Aorta (tissue), 5 donors: ENCODE measurements at regions not wholly inside any gene's neighbourhood (a gene's known extent, or its start where the extent isn't known, plus 50 kb on each side); places are given as distances from the start of the nearest gene placed in this dataset.
A peak's percentile ranks its signal among the peaks of the same experiment; 100 is the strongest.

Source experiments
- ATAC-seq: fragments of 200-7000 bp; cut with Tn5 transposase; one replicate; pipeline ENCODE4 v1.9.1; 2022; ENCODE audit warnings: moderate library complexity; ENCODE audit not compliant: low FRiP score
- DNase-seq, 2 donors: peaks; one replicate each; pipeline ENCODE4 v3.0.0-alpha.2; 2020
- H3K27ac ChIP-seq, 2 donors: one replicate each; pipeline ENCODE4 v1.5.1; 2013; ENCODE audit warnings: low read length in 2 of 2, mild to moderate bottlenecking in 2 of 2, moderate library complexity in 2 of 2, control low read depth in 1 of 2, inconsistent platforms in 1 of 2, low read depth in 1 of 2
- H3K27me3 ChIP-seq, 2 donors: one replicate each; pipeline ENCODE4 v1.6.1; 2013; ENCODE audit warnings: control low read depth in 1 of 2, low read length in 1 of 2, mild to moderate bottlenecking in 1 of 2, moderate library complexity in 1 of 2; ENCODE audit not compliant: insufficient read depth in 2 of 2, control insufficient read depth in 1 of 2
- H3K36me3 ChIP-seq, 2 donors: one replicate each; pipeline ENCODE4 v1.6.1; 2013; ENCODE audit warnings: control low read depth in 1 of 2, low read length in 1 of 2, mild to moderate bottlenecking in 1 of 2; ENCODE audit not compliant: insufficient read depth in 2 of 2, control insufficient read depth in 1 of 2
- H3K4me1 ChIP-seq, 2 donors: one replicate each; pipeline ENCODE4 v1.6.1; 2013; ENCODE audit warnings: low read length in 2 of 2, control low read depth in 1 of 2, mild to moderate bottlenecking in 1 of 2, moderate library complexity in 1 of 2; ENCODE audit not compliant: insufficient read depth in 2 of 2, control insufficient read depth in 1 of 2
- H3K4me3 ChIP-seq, 2 donors: one replicate each; pipeline ENCODE4 v1.5.1; 2013; ENCODE audit warnings: low read length in 2 of 2, control low read depth in 1 of 2, mild to moderate bottlenecking in 1 of 2
- H3K9me3 ChIP-seq: one replicate; pipeline ENCODE4 v1.6.1; 2013; ENCODE audit warnings: mild to moderate bottlenecking, low read length; ENCODE audit not compliant: control insufficient read depth
- WGBS, 2 donors: extraction: QIAGEN DNeasy Blood & Tissue Kit; methylation state at CpG; one replicate each; pipeline ENCODE4 v1.1.7; 2013; 5-methylcytosine and 5-hydroxymethylcytosine counted together
- intact Hi-C, 2 donors: fragments of 100-400 bp; cut with DNase I; formaldehyde crosslinking; loops; one replicate each; pipeline versions ENCODE4 v1.14.2 to v1.15.0; 2022
- donor health status: healthy with polysubstance abuse.
- donor health status: Bipolar disorder and iron deficiency.
- donor health status: DM: no; HTN: no; CAD: no.
- donor health status: DM: no; HTN: no; CAD: no.
- donor health status: DM: yes; HTN: yes; CAD: no.

DNA sequence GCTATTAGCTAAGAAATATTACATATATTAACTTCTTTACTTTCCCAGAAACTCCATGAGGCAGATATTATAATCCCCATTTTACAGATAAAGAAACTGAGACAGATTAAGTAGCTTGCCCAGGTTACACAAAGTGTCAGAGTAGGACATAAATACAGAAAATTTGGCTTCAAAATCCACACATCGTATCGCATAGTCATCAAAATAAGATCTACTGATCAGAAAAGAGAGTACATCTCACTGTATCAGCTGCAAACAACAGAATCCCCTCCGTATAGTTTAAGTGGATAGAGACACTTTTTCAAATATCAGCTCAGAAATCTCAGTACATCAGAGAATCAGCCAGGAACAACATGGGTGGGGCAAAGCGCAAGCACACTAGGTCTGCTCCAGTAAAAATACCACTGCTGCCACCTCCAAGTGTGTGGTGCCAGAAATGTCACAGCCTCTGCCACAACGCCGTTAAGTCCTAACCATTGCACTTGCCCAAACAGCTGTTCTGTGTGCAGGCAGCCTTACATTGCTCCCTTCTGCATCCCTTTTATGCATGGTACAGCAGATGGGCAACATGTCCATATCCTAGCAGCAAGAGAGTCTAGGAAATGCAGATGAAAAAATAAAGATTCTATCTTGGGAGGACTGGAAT lies 204.8 kb downstream of the KLF12 start:
- H3K27me3 ChIP-seq = no peaks in the 10 kb centered on the region
- ATAC-seq = peak; percentile 44
- no peaks in the 10 kb centered on the region for H3K9me3 ChIP-seq
- 36 to 43% methylated on average over 6 of the region's 6 CpGs for WGBS, 2 donors
- intact Hi-C loops = no loop called here
- no peak overlapping the region for H3K4me3 ChIP-seq
- peaks cover 0 to 2% of the 10 kb centered on the region in 2 donors for H3K4me1 ChIP-seq
- no peaks in the 10 kb centered on the region for H3K36me3 ChIP-seq
- no peak for DNase-seq
- no peak overlapping the region for H3K27ac ChIP-seq

DNA sequence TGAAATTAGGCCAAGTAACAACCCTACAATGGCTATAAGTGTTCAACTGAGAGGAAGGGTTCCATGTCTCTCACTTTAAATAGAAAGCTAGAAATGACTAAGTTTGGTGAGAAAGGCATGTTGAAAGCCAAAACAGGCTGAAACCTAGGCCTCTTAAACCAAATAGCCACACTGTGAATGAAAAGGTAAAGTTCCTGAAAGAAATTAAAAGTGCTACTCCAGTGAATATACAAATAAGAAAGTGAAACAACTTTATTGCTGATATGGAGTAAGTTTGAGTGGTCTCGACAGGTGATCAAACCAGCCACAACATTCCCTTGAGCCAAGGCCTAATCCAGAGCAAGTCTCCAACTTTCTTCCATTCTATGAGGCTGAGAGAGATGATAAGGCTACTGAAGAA lies 209.6 kb downstream of the KLF12 start:
- intact Hi-C loops = no loop called here
- peaks cover 0 to 5% of the 10 kb centered on the region in 2 donors for H3K4me1 ChIP-seq
- no peaks in the 10 kb centered on the region for H3K9me3 ChIP-seq
- 95 to 96% methylated on average over 1 of the region's 1 CpG for WGBS, 2 donors
- ATAC-seq (no peak), DNase-seq (no peak)
- no peaks in the 10 kb centered on the region for H3K27me3 ChIP-seq
- no peak overlapping the region for H3K27ac ChIP-seq
- H3K4me3 ChIP-seq = no peak overlapping the region
- H3K36me3 ChIP-seq = no peaks in the 10 kb centered on the region

- ATAC-seq (no peak), DNase-seq (no peak)
- Histone ChIP-seq H3K4me3 (no peak overlapping the region), H3K27me3 (no peaks in the 10 kb centered on the region), H3K4me1 (peaks cover 0 to 5% of the 10 kb centered on the region in 2 donors), H3K36me3 (no peaks in the 10 kb centered on the region), H3K9me3 (no peaks in the 10 kb centered on the region), H3K27ac (no peak overlapping the region)
- 85 to 91% methylated on average over 2 of the region's 2 CpGs for WGBS, 2 donors
- intact Hi-C loops = no loop called here
These were observed 211.5 kb downstream of the KLF12 start for GRCh38 chr13:73922493-73923393.

DNA sequence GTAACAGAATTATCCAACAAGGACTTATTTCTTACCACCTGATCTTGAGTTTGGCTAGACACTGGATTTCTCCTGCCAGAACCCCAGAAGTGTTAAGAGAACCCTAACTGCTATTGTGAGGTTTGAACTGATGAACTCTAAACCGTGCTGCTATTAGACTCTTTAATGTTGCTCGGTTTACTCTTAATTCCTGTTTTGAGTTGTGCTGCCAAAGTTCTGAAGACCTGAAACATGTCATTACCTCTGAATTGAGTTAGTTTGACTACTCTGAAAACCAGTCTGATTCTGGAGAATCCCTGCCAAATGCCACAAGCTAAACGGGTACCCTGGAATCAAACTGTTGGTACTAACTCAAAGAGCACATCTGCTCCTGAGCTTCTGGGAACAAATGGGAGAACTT lies 215.5 kb downstream of the KLF12 start:
- H3K4me3 ChIP-seq = no peak overlapping the region
- 37 to 43% methylated on average over 3 of the region's 3 CpGs for WGBS, 2 donors
- H3K9me3 ChIP-seq = no peaks in the 10 kb centered on the region
- H3K4me1 ChIP-seq = peaks cover 2% of the 10 kb centered on the region in 2 donors
- DNase-seq = no peak
- H3K27me3 ChIP-seq = no peaks in the 10 kb centered on the region
- no peak overlapping the region for H3K27ac ChIP-seq
- no peaks in the 10 kb centered on the region for H3K36me3 ChIP-seq
- intact Hi-C loops = no loop called here
- ATAC-seq = no peak

GRCh38 chr13:73913751-73914518 lies 220.3 kb downstream of the KLF12 start:
- Histone ChIP-seq H3K36me3 (no peaks in the 10 kb centered on the region), H3K4me3 (no peak overlapping the region), H3K27me3 (no peaks in the 10 kb centered on the region), H3K27ac (peak overlapping the region; percentile 33 to 39), H3K4me1 (peaks cover 0 to 7% of the 10 kb centered on the region in 2 donors), H3K9me3 (no peaks in the 10 kb centered on the region)
- 7 to 8% methylated on average over 4 of the region's 4 CpGs for WGBS, 2 donors
- peak; percentile 37 for ATAC-seq
- intact Hi-C loops = no loop called here
- no peak for DNase-seq

- H3K9me3 ChIP-seq = no peaks in the 10 kb centered on the region
- no peaks in the 10 kb centered on the region for H3K36me3 ChIP-seq
- peak overlapping the region in 1 of 2 donors; percentile 52 for H3K27ac ChIP-seq
- H3K27me3 ChIP-seq = no peaks in the 10 kb centered on the region
- peaks cover 0 to 7% of the 10 kb centered on the region in 2 donors for H3K4me1 ChIP-seq
- ATAC-seq (peak; percentile 64), DNase-seq (no peak)
- 3 to 5% methylated on average over 4 of the region's 4 CpGs for WGBS, 2 donors
- no peak overlapping the region for H3K4me3 ChIP-seq
- intact Hi-C loops = no loop called here
These were observed 221.0 kb downstream of the KLF12 start for GRCh38 chr13:73913079-73913740.

DNA sequence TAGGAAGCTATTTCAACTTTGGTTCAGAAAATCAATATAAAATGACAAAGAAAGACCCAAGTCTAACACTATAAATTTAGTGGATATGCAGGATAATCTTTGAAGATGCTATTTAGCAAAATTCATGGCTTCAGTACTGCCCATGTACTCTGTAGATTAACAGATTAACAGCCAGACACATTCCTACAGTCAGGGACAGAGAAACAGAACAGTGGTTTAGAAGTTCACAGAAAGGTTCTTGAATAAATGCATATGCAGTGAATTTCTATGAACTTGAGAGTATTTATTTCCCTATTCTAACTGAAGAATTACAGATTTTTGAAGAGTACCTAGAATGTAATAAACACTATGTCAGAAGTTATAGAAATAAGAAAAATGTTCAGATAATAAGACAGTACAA lies 222.8 kb downstream of the KLF12 start:
- no peak overlapping the region for H3K27ac ChIP-seq

GRCh38 chr13:73910733-73911132 lies 223.5 kb downstream of the KLF12 start:
- ATAC-seq = no peak
- no peak for DNase-seq

More for the DNA sequence above, 222.8 kb downstream of the KLF12 start:
- no peak for ATAC-seq
- H3K27me3 ChIP-seq = no peaks in the 10 kb centered on the region
- no peak overlapping the region for H3K4me3 ChIP-seq
- no peaks in the 10 kb centered on the region for H3K9me3 ChIP-seq
- H3K36me3 ChIP-seq = no peaks in the 10 kb centered on the region
- peaks cover 0 to 7% of the 10 kb centered on the region in 2 donors for H3K4me1 ChIP-seq
- DNase-seq = no peak
- intact Hi-C loops = no loop called here

More at GRCh38 chr13:73910733-73911132, 223.5 kb downstream of the KLF12 start:
- Histone ChIP-seq H3K36me3 (no peaks in the 10 kb centered on the region), H3K27ac (no peak overlapping the region), H3K4me1 (peaks cover 0 to 7% of the 10 kb centered on the region in 2 donors), H3K9me3 (no peaks in the 10 kb centered on the region), H3K4me3 (no peak overlapping the region), H3K27me3 (no peaks in the 10 kb centered on the region)
- intact Hi-C loops = no loop called here
